Skin epidermis (tissue), 12 donors: ENCODE measurements at regions not wholly inside any gene's neighbourhood (a gene's known extent, or its start where the extent isn't known, plus 50 kb on each side); places are given as distances from the start of the nearest gene placed in this dataset.
"Not testable (repeated sequence)": the region's sequence is repeated elsewhere in the genome, so short reads cannot be mapped to it uniquely, and the experiment has no call there.

ENCODE experiments used
- H3K27ac ChIP-seq, 21 experiments: fragments of 200-600 bp; sonication (generic) in 11 of 21; one replicate each; pipeline ENCODE4 v1.5.0; 2020; ENCODE audit warnings: mild to moderate bottlenecking in 3 of 21, inconsistent platforms in 2 of 21, moderate library complexity in 2 of 21
- H3K4me3 ChIP-seq, 7 experiments: fragments of 200-600 bp; sonication (generic) in 2 of 7; one replicate each; pipeline ENCODE4 v1.5.0; 2020; ENCODE audit warnings: inconsistent platforms in 2 of 7, mild to moderate bottlenecking in 2 of 7, moderate library complexity in 1 of 7

DNA sequence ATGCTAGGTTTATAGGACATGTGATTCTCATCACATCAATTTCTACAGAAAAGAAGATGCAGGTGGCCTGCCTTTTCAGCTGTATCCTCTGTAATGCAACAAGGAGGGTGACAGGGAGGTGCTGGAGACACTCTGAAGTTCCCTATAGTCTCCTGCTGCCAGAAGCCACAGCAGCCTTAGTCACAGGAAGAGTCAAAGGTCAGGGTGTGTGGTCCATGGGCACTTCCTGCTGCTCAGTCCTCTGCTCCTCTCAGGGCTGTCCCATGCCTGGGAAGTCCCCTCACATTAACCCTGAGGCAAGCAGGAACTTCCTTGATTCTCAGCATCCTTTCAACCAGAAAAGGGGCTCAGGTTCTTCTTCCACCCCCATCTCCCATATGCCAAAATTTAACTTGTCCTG is 144.8 kb upstream of the FOXA2 start:
- no peak overlapping the region for H3K4me3 ChIP-seq
- no peak overlapping the region for H3K27ac ChIP-seq

GRCh38 chr20:22729616-22730236 is 145.4 kb upstream of the FOXA2 start:
- H3K4me3 ChIP-seq = no peak overlapping the region
- H3K27ac ChIP-seq = no peak overlapping the region

GRCh38 chr20:22732751-22733150 is 148.4 kb upstream of the FOXA2 start:
- no peak overlapping the region for H3K27ac ChIP-seq
- H3K4me3 ChIP-seq = no peak overlapping the region

- not testable (repeated sequence) for H3K27ac ChIP-seq
Measured at GRCh38 chr20:22734946-22735647, 150.7 kb upstream of the FOXA2 start.

GRCh38 chr20:22740829-22741228 is 156.5 kb upstream of the FOXA2 start:
- H3K27ac ChIP-seq = no peak overlapping the region
- H3K4me3 ChIP-seq = no peak overlapping the region

More at GRCh38 chr20:22734946-22735647, 150.7 kb upstream of the FOXA2 start:
- not testable (repeated sequence) for H3K4me3 ChIP-seq

GRCh38 chr20:22744341-22745193 is 160.2 kb upstream of the FOXA2 start:
- H3K4me3 ChIP-seq = no peak overlapping the region
- H3K27ac ChIP-seq = no peak overlapping the region

DNA sequence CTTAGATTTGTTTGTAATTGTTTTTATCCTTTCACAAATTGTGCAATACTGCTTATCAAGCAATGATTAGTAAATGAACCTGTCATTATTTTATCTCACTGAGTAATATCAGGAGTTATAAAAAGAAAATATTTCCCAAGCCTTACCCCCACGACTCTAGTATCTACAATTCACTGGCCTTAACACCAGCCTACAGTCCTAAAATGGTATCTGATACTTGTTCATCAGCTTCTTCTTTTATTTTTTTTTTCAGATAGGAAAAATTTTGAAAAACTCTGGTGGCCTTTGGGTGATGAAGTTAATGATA is 160.8 kb upstream of the FOXA2 start:
- H3K4me3 ChIP-seq = no peak overlapping the region
- no peak overlapping the region for H3K27ac ChIP-seq

GRCh38 chr20:22746957-22747356 is 162.6 kb upstream of the FOXA2 start:
- Histone ChIP-seq H3K27ac (no peak overlapping the region), H3K4me3 (no peak overlapping the region)

- H3K4me3 ChIP-seq = no peak overlapping the region
- no peak overlapping the region for H3K27ac ChIP-seq
Measured at GRCh38 chr20:22752324-22752723, 168.0 kb upstream of the FOXA2 start.

- no peak overlapping the region for H3K4me3 ChIP-seq
- H3K27ac ChIP-seq = no peak overlapping the region
Measured at GRCh38 chr20:22757424-22758183, 173.2 kb upstream of the FOXA2 start.

DNA sequence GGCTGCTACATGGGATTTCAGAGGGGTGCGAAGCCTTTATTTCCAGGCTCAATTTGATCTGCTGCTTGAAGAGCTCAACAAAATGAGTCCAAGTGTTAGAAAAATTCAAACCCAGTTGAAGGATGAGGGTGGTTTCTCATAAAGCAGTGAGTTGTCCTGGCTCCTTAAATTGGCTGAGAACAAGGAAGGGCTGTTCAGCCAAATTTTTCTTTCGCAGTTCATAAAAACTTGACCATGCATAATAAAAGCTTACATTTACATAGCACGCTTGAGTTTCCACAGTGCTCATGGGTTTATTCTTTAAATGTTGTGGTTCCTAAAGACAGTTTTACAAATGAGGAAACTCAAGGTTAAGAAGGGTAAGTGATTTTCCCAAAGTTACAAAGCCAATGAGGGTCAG is 174.4 kb upstream of the FOXA2 start:
- Histone ChIP-seq H3K27ac (no peak overlapping the region), H3K4me3 (no peak overlapping the region)

DNA sequence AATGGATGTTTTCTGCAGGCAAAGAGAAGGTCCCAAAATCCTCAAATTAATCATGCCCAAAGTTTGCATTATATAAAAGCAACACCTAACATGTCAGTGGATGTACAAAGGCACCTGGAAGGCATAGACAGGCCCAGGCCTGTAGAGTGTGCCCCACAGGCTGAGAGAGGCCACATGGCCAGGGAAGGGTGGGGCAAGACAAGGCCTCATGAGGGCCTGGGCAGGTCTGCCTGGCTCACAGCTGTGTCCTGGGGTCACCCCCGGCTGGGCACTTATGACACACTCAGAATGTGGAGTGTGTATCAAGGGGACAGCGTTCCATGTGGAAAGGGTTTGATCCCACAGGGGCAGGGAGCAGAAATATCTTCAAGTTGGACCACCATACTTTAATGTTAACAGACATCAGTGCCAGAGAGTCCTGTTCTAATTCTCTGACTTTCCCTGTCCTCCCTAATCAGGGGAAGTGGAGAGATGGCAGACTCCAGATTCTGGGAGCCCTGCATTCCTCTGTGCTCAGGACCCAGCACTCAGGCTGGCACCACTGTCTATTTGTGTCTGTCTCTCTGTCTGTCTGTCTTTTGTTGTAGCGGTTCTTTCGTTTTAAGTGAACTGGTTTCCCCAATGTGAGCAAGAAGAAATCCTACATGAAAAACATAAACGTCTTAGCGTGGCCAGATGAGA is 178.3 kb upstream of the FOXA2 start:
- Histone ChIP-seq H3K4me3 (no peak overlapping the region), H3K27ac (peak overlapping the region in 15 of 21 experiments; percentile 11 to 74 (median 54))

DNA sequence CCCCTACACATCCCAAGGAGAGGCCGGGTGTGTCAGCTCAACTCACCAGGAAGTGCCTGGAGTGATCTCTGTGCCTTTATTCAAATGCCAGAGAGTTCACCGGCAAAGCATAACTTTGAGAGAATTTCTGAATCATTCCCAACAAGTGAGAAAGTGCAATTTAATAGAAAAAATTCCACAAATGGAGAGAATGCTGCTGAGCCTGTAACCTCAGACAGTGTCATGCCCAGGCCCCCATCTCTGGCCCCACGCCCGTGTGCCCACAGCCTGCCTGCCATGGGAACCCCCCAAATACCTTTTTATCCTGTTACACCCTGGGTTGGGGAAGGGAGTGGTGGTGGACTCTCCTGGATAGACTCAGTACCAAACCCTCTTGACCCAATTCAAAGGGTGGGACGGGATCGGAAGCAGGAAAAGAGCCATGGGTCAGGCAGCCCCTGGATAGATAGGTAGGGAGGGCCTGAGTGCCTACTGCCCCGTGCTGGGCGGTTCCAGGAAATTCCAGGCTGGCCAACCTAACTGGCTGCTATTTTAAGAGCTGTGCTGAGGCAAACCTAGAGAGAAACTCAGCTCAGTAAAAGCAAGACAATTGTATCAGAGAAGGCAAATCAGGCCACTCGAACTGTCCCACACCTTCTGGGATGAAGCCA is 179.0 kb upstream of the FOXA2 start:
- no peak overlapping the region for H3K4me3 ChIP-seq
- peak overlapping the region in 16 of 21 experiments; percentile 11 to 74 (median 49) for H3K27ac ChIP-seq

GRCh38 chr20:22768266-22769178 is 184.2 kb upstream of the FOXA2 start:
- Histone ChIP-seq H3K4me3 (no peak overlapping the region), H3K27ac (no peak overlapping the region)

DNA sequence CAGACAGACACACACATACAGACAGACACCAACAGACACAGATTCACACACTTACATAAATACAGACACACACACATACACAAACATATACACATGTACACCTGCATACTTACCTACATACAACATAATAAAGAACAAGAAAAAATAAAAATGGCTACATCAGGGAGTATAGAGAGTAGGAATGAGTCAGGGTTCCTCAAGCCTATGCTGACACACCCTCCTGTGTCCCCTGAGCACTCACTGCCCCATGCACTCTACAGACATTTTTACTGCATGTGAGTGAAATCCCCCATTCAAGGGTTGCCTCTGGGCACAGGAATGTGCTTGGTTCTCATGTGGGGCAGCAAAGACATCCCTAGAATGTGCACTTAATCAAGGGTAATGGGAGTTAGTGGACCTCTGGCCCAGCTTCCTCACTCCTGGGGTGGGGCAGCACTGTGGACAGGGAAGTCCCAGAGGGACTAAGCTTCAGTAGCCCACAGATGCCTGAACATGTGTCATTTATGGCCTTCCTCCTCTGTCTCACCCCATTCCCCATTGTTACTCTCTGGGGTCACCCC is 185.9 kb upstream of the FOXA2 start:
- Histone ChIP-seq H3K4me3 (no peak overlapping the region), H3K27ac (no peak overlapping the region)

DNA sequence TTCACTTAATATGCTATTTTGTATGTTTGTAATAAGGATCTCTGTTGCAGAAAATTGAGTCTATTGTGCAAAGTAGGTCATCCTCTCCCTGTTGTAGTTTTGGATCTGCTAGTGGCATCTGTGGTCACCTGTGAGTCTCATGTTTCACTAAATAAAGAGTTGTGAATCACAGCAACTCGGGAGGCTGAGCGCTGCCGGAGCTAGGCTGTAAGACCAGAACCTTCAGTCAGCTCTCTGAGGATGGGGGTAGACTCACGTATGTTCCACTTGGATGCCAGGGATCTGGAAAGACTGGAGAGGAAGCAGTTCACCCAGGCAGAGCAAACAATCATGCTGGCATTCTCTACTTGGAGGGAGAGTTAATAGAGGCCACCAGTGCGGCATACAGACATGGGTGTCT is 187.3 kb upstream of the FOXA2 start:
- no peak overlapping the region for H3K27ac ChIP-seq
- no peak overlapping the region for H3K4me3 ChIP-seq

- no peak overlapping the region for H3K4me3 ChIP-seq
- H3K27ac ChIP-seq = no peak overlapping the region
Measured at GRCh38 chr20:22773344-22773743, 189.0 kb upstream of the FOXA2 start.

DNA sequence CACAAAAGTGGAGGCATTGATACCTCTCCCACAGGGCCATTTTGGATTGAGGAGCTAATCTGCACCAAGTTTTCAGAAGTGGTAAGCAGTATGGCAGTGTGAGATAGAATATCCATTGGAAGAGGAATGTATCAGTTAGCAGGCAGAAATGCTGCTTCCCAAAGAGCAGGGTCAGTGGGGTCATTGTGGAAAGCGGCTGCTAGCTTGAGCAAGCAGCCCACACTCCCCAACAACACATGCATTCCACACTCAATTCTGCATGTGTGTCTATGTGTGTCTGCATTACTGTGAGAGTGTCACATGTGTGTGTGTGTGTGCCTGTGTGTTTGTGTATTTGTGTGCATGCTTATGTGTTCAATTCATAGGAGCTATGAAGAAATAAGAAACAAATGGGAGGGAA is 190.9 kb upstream of the FOXA2 start:
- Histone ChIP-seq H3K4me3 (no peak overlapping the region), H3K27ac (no peak overlapping the region)
